IMR-90 (cell line): ENCODE measurements at regions not wholly inside any gene's neighbourhood (a gene's known extent, or its start where the extent isn't known, plus 50 kb on each side); places are given as distances from the start of the nearest gene placed in this dataset.

ENCODE experiments used
- ATAC-seq: fragments of 200-7000 bp; cut with Tn5 transposase; 2 replicates; pipeline ENCODE4 v1.9.1; 2020; ENCODE audit warnings: low read depth, mild to moderate bottlenecking, moderate library complexity
- BruUV-seq: library from RNA; stranded (reverse); fragments of 400-500 nt; replicated peaks from 2 replicates; lab custom pipeline; 2021; lab: Mats Ljungman, UMichigan
- CTCF ChIA-PET: fragments of 300-600 bp; formaldehyde crosslinking; extraction: SDS; loops from one replicate; lab custom pipeline; 2021; ENCODE audit warnings: antibody characterized with exemption; lab: Yijun Ruan, JAX
- POLR2A ChIA-PET: fragments of 300-600 bp; sonication (Branson Sonifier 250); formaldehyde crosslinking; loops from one replicate; lab custom pipeline; 2022; ENCODE audit warnings: antibody characterized with exemption; ENCODE audit not compliant: unreplicated experiment; lab: Charles Lee
- DNase-seq: peaks from one replicate; pipeline ENCODE4 v3.0.0; 2013
- H2AFZ ChIP-seq: replicated peaks from 2 replicates; pipeline ENCODE3; 2013; ENCODE audit warnings: low read length, mild to moderate bottlenecking; ENCODE audit not compliant: poor library complexity
- H2AK5ac ChIP-seq: 2 replicates; pipeline ENCODE4 v1.6.1; 2013; ENCODE audit warnings: low read depth, low read length, inconsistent platforms
- H2AK9ac ChIP-seq: replicated peaks from 2 replicates; pipeline ENCODE3; 2013; ENCODE audit warnings: mild to moderate bottlenecking, low read depth, low read length, moderate library complexity; ENCODE audit not compliant: poor library complexity
- H2BK120ac ChIP-seq: 2 replicates; pipeline ENCODE4 v1.6.1; 2013; ENCODE audit warnings: low read depth, low read length, inconsistent platforms
- H2BK15ac ChIP-seq: 3 replicates; pipeline ENCODE4 v1.6.1; 2013; ENCODE audit warnings: low read depth, low read length, inconsistent platforms
- H2BK20ac ChIP-seq: 2 replicates; pipeline ENCODE4 v1.6.1; 2013; ENCODE audit warnings: low read depth, mild to moderate bottlenecking, inconsistent platforms, low read length, moderate library complexity
- H2BK5ac ChIP-seq: 2 replicates; pipeline ENCODE4 v1.6.1; 2013; ENCODE audit warnings: mild to moderate bottlenecking, low read depth, low read length, inconsistent platforms; ENCODE audit not compliant: poor library complexity, severe bottlenecking
- H3K14ac ChIP-seq: replicated peaks from 2 replicates; pipeline ENCODE4 v1.6.1; 2013; ENCODE audit warnings: low read depth, low read length, inconsistent platforms
- H3K18ac ChIP-seq: 2 replicates; pipeline ENCODE4 v1.6.1; 2013; ENCODE audit warnings: low read depth, low read length, control low read depth
- H3K23ac ChIP-seq: 2 replicates; pipeline ENCODE4 v1.6.1; 2013; ENCODE audit warnings: low read depth, low read length, inconsistent platforms
- H3K27ac ChIP-seq: 2 replicates; pipeline ENCODE4 v1.5.1; 2013; ENCODE audit warnings: mild to moderate bottlenecking, control low read depth, low read length; ENCODE audit not compliant: insufficient read depth
- H3K27me3 ChIP-seq: 2 replicates; pipeline ENCODE4 v1.6.1; 2013; ENCODE audit warnings: low read length; ENCODE audit not compliant: control insufficient read depth, insufficient read depth
- H3K36me3 ChIP-seq: 2 replicates; pipeline ENCODE4 v1.6.1; 2013; ENCODE audit warnings: low read length, mixed read lengths; ENCODE audit not compliant: control insufficient read depth, insufficient read depth
- H3K4ac ChIP-seq: 2 replicates; pipeline ENCODE4 v1.6.1; 2013; ENCODE audit warnings: low read depth, low read length, inconsistent platforms
- H3K4me1 ChIP-seq: 2 replicates; pipeline ENCODE4 v1.6.1; 2013; ENCODE audit warnings: low read length, mixed read lengths; ENCODE audit not compliant: control insufficient read depth, insufficient read depth
- H3K4me2 ChIP-seq: 2 replicates; pipeline ENCODE4 v1.6.1; 2013; ENCODE audit warnings: low read depth, mild to moderate bottlenecking, control low read depth, low read length, moderate library complexity
- H3K4me3 ChIP-seq: 2 replicates; pipeline ENCODE4 v1.5.1; 2013; ENCODE audit warnings: low read depth, mild to moderate bottlenecking, control low read depth, low read length, moderate library complexity; ENCODE audit not compliant: insufficient read depth
- H3K56ac ChIP-seq: 2 replicates; pipeline ENCODE4 v1.6.1; 2013; ENCODE audit warnings: low read length, inconsistent platforms; ENCODE audit not compliant: insufficient read depth; ENCODE audit errors: extremely low read depth
- H3K79me1 ChIP-seq, 2 experiments: 2 replicates each; pipeline ENCODE4 v1.6.1; 2013; ENCODE audit warnings: low read length in 2 of 2, inconsistent platforms in 1 of 2, low read depth in 1 of 2
- H3K9ac ChIP-seq: 2 replicates; pipeline ENCODE4 v1.6.1; 2013; ENCODE audit warnings: low read depth, low read length, control low read depth
- H3K9me1 ChIP-seq: 2 replicates; pipeline ENCODE4 v1.6.1; 2013; ENCODE audit warnings: low read length, inconsistent platforms; ENCODE audit not compliant: insufficient read depth
- H3K9me3 ChIP-seq: 2 replicates; pipeline ENCODE4 v1.6.1; 2013; ENCODE audit warnings: low read length; ENCODE audit not compliant: control insufficient read depth, insufficient read depth
- H4K20me1 ChIP-seq: 2 replicates; pipeline ENCODE4 v1.6.1; 2013; ENCODE audit warnings: low read length, inconsistent platforms; ENCODE audit not compliant: insufficient read depth
- H4K5ac ChIP-seq: 2 replicates; pipeline ENCODE4 v1.6.1; 2013; ENCODE audit warnings: mild to moderate bottlenecking, low read depth, low read length, control low read depth
- H4K8ac ChIP-seq, 2 experiments: 2 replicates each; pipeline ENCODE4 v1.6.1; 2013; ENCODE audit warnings: low read depth in 2 of 2, low read length in 2 of 2, control low read depth in 1 of 2, inconsistent platforms in 1 of 2
- H4K91ac ChIP-seq: 2 replicates; pipeline ENCODE4 v1.6.1; 2013; ENCODE audit warnings: low read depth, low read length, inconsistent platforms; ENCODE audit not compliant: insufficient read depth
- CEBPB ChIP-seq: IDR thresholded peaks from 2 replicates; pipeline ENCODE4 v1.6.1; 2012; ENCODE audit warnings: low read depth, low read length, improper control_type of control experiment
- MXI1 ChIP-seq: IDR thresholded peaks from 2 replicates; pipeline ENCODE4 v1.6.1; 2012; ENCODE audit warnings: low read depth, mild to moderate bottlenecking, low read length, moderate library complexity, borderline replicate concordance
- POLR2A ChIP-seq: IDR thresholded peaks from 2 replicates; pipeline ENCODE4 v1.6.1; 2012; ENCODE audit warnings: mild to moderate bottlenecking, low read depth, low read length
- RAD21 ChIP-seq: IDR thresholded peaks from 2 replicates; pipeline ENCODE4 v1.6.1; 2012; ENCODE audit warnings: low read length, improper control_type of control experiment
- RCOR1 ChIP-seq: IDR thresholded peaks from 2 replicates; pipeline ENCODE4 v1.6.1; 2012; ENCODE audit warnings: mild to moderate bottlenecking, low read length, improper control_type of control experiment; ENCODE audit not compliant: insufficient replicate concordance
- SMC3 ChIP-seq: fragments of 150-350 bp; IDR thresholded peaks from 2 replicates; pipeline ENCODE4 v1.6.1; 2016; ENCODE audit warnings: low read depth, mild to moderate bottlenecking, antibody characterized with exemption, low read length, moderate library complexity
- WGBS, 2 experiments: methylation state at CpG; one replicate each; pipeline versions ENCODE4 v1.1.5 to v1.1.7; 2013; ENCODE audit warnings: missing lambda C conversion rate in 2 of 2; ENCODE audit not compliant: insufficient read length in 1 of 2; ENCODE audit errors: extremely low coverage in 2 of 2; 5-methylcytosine and 5-hydroxymethylcytosine counted together
- dilution Hi-C: fragments of 300-500 bp; cut with HindIII; formaldehyde crosslinking; loops from one replicate; pipeline ENCODE4 v1.14.3; 2018; ENCODE audit warnings: low sequenced_read_pairs; ENCODE audit not compliant: unreplicated experiment
- in situ Hi-C: fragments of 300-500 bp; cut with MboI; formaldehyde crosslinking; loops from 3 replicates; pipeline ENCODE4 v1.14.3; 2019; ENCODE audit warnings: low sequenced_read_pairs, inconsistent platforms, mixed read lengths
- intact Hi-C: fragments of 100-400 bp; cut with micrococcal nuclease; formaldehyde crosslinking; loops from 2 replicates; pipeline ENCODE4 v1.10.0; 2022

- H3K14ac ChIP-seq = no peak overlapping the region
- no peaks in the 10 kb centered on the region for H3K4me1 ChIP-seq
- no peaks in the 10 kb centered on the region for H3K27me3 ChIP-seq
- H3K4me3 ChIP-seq = no peak overlapping the region
- in situ Hi-C loops = no loop called here
- no peak overlapping the region for H3K27ac ChIP-seq
- no peak overlapping the region for H3K4me2 ChIP-seq
- H3K9me3 ChIP-seq = 0 out of 2 replicates have a peak, but pooled peaks cover 2% of the 10 kb centered on the region
- no peak overlapping the region for H3K18ac ChIP-seq
- no peak overlapping the region for H3K23ac ChIP-seq
- no peak overlapping the region for H3K9ac ChIP-seq
- ATAC-seq = no peak
- TF ChIP-seq MXI1 (no peak), POLR2A (no peak), SMC3 (no peak), RCOR1 (no peak), CEBPB (no peak), RAD21 (no peak)
- ChIA-PET CTCF (no interaction called here), POLR2A (no interaction called here)
- no peak overlapping the region for H2AK9ac ChIP-seq
- no peak for DNase-seq
- no peaks in the 10 kb centered on the region for H3K36me3 ChIP-seq
- WGBS, 2 experiments = no CpG with 5 or more reads among the region's 4 CpGs
- no peak overlapping the region for H2BK120ac ChIP-seq
- H3K4ac ChIP-seq = no peak overlapping the region
- no peak overlapping the region for H4K91ac ChIP-seq
- no peak overlapping the region for H2BK5ac ChIP-seq
- intact Hi-C loops = no loop called here
- dilution Hi-C loops = no loop called here
- no peak overlapping the region for H4K5ac ChIP-seq
- H3K79me1 ChIP-seq = no peaks in the 10 kb centered on the region
- no peak overlapping the region for H3K56ac ChIP-seq
- H2BK20ac ChIP-seq = no peak overlapping the region
- H2AK5ac ChIP-seq = no peak overlapping the region
- no peak overlapping the region for H4K8ac ChIP-seq
- no TSS peak for BruUV-seq
- no peak overlapping the region for H2BK15ac ChIP-seq
- no peak overlapping the region for H2AFZ ChIP-seq
- no peaks in the 10 kb centered on the region for H3K9me1 ChIP-seq
- no peaks in the 10 kb centered on the region for H4K20me1 ChIP-seq
Measured at GRCh38 chr5:167458412-167458811, 833.0 kb upstream of the WWC1 start.
